UCSD-AML1 (cell line): ENCODE measurements at regions not wholly inside any gene's neighbourhood (a gene's known extent, or its start where the extent isn't known, plus 50 kb on each side); places are given as distances from the start of the nearest gene placed in this dataset.

Source experiments
- DNase-seq: peaks from one replicate; lab custom pipeline; 2025; ENCODE audit not compliant: unreplicated experiment; lab: John Stamatoyannopoulos, UW

DNA sequence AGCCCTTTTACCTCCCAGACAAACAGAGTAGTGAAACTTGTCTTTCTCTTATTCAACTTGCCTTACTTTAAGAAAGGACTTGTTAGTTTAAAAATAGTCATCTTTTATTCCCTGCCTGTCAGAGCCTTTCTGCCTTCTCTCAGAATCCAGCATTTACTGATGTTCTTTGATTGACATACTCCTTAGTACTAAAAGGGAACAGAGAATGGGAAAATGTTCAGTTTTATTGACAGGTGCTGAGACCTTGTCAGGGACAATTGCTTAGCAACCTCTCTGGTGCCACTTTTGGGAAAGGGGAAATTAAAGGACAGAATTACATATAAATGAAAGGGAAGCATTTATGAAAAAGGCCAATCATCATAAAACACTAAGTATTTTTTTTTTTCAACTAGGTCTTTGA, 378.3 kb downstream of the PDCD6IP start:
- no peak for DNase-seq

DNA sequence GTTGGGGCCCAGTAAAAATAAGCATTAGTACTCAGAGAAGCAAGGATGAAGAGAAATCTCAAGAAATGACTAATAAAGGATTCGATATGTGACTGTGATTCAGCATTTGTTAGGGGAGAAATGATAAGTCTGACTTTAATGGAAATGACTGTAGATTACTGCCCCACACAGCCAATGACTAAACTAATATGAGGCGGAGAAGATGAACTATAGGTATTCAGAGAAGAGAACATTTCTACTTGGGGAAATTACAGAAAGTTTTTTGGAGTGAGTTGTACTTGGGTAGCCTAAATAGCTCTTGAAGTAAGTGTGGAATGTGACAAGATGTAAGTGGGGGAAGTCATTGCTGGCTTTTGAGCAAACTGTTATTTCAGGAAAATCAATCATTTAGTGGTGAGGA, 380.0 kb downstream of the PDCD6IP start:
- no peak for DNase-seq

DNA sequence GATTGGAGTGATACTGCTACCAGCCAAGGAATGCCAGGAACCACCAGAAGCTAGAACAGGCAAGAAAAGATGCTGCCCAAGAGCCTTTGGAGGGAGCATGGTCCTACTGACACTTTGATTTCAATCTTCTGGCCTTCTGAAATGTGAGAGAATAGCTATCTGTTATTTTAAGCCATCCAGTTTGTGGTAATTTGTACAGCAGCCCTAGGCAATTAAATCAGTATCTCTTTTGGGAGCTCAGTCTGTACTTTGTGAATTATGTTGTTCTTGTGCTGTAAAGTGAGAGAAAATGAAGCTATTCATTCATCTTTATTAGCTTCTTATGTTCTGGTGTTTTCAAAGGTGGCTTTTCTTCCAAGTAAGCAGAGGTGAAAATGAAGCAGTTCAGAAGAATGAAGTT, 381.3 kb downstream of the PDCD6IP start:
- no peak for DNase-seq

DNA sequence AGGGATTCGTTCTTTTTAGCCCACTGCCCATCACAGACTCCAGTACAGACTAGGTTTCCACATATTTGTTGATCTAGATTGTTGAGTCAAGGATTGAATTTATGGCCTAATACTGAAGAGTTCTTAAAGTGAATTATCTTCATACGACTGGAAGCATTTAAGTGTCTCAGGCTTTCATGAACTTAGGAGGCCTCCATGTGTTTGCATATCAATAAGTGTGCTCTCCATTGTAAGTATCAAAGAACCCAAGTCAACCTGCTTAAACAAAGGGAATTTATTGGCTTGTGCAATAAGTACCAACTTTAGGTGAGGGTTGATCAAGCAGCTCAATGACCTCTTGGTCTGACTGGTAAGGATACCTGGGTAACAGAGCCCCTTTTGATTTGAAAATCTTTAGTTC, 382.1 kb downstream of the PDCD6IP start:
- DNase-seq, result no peak

DNA sequence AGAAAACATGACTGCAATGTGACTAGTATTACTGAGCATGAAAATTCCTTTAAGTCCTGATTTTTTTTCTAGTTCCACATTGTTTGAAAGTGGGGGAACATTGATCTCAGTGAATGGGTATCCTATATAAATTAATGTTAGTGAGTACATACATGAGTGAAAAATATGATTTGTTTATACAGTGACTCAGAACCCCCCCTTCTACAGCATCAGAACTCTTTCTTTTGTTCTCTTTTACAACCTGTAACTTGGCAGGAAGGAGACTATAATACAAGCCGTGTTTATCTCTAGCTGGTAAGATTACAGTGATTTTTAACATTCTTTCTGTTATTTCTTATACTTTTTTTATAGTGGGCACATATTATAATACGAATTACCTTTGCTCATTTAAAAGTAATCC, 384.7 kb downstream of the PDCD6IP start:
- DNase-seq, result no peak

DNA sequence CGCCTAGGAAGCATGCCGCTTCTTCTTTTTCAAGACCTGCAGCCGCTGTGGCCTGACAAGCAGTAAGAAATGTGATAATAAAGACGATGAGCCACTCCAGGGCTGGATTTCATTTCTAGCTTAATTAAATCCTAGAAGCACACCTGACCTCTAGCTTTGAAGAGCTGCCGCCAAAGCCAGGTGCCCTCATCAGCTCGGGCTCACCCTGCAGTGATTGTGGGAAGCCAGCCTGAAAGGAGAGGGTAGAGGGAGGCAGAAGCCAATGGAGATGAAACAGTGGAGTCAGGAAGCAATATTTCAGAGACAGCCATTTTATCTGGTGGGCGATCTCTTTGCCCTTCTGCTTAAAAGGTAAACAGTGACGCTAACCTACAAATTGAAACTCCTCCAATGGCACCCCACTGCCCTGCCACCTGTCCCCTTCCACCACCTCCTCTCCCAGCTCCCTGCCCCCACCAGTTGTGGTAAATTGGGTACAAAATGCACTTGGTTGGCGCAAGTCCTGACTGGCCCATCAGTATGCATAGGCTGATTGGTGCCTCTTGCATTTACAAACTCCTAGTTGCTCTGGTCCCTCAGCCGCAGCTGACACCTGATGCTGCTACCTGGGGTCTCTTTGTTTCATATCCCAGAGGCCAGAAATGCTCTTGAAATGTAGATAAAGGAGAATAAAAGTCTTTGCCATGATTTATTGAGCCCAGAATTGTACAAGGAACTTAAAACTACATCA, 385.3 kb downstream of the PDCD6IP start:
- no peak for DNase-seq

DNA sequence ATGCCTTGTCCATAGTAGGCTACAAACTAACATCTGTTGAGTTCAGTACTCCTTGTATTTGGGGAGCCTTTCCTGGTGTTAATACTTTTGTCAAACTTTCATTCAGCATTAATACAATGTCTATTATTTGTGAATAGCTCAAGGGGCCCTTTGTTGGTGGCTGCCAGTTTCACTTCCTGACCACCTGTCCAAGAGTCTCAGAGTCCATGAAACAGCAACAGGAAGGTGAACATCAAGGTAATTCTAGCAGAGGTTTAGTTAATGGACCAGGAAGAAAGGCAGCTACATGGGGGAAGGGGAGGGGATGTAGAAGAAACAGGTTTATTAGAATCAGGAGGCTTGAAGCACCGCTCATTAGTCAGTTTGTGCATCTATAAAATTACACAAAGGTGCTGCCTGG, 386.9 kb downstream of the PDCD6IP start:
- no peak for DNase-seq

DNA sequence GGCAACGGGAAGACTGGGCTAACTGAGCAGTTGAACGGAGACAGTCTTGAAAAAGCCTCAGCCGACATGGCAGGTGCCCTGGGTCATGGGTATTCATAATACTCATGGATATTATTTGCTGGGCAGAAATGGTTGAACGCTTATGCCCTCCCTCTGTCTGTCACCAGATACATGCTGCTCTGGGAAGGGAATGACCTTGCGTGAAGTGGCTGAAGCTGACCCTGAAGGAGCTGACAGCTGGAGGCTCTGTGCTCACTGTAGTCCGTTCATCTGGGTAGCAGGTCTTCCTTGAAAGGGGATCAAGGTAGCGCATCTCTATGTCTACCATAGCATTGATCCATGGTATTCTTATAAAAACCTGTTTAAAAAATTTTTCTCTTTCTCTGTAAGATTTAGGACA, 390.7 kb downstream of the PDCD6IP start:
- DNase-seq, result no peak

DNA sequence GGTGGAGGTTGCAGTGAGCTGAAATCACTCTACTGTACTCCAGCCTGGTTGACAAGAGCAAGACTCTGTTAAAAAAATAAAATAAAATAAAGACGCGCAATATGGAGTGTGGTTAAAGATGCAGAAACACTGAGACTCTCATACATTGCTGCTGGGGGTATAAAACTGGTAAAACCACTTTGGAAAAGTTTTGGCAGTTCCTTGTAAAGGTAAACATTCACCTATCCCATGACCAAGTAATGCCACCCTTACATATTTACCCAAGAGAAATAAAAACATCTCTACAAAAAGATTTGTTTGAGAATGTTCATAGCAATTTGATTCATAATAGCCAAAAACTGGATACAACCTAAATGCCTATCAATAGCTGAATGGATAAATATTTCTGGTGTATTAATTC, 398.5 kb downstream of the PDCD6IP start:
- DNase-seq, result no peak

DNA sequence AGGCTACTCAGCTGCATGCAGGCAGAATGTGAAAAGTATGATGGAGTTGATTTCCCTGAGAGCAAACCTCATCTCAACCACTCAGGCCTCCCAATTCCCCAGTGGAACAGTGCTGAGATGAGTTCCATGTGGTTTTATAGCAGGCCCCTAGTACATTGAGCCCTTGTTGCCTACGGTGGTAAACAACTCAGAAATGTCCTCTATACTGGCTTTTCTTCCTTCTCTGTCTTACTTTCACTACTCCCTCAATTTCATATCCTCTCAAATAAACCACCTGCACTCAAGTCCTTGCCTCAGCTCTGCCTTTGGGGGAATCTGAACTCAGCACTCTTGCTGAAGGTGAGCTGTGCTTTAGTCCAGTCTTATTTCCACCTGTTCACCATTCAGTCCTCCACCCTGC, 399.9 kb downstream of the PDCD6IP start:
- DNase-seq, result no peak

DNA sequence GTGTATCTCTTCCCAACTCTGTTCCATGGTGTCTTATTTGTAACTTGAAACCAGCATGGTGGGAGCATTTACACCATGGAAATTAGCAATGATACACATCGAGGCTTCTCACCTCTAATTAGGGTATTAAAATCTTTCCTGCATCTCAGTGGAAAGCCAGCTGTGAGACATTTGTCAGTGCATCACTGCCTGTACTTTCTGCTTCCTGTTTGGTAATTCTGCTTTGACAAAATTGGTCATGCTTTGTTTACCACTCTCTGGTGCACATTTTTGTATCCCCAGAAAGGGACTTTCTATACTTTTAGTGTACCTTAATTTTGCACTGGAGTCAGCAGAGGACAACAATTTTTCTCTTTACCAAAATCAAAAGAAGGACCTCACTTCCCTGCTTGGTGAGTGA, 402.1 kb downstream of the PDCD6IP start:
- DNase-seq, result no peak

DNA sequence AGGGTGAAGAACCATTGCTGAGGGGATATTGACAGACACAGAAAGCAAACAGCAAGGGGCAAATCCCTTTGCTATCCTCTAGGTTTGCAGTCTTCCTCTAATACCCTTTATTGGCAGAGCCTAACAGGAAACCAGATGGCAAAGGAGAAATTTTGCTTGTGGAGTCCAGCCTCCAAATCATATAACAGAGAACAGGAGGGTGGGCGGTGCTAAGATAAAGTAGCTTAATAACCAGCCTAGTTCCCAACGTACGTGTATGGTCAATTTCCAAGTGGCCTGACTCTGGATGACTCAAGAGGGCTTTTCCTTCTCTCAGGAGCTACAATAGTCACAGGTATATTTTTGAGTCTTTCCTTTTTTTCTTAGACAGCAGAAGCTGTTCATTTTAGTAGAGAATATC, 404.5 kb downstream of the PDCD6IP start:
- no peak for DNase-seq

DNA sequence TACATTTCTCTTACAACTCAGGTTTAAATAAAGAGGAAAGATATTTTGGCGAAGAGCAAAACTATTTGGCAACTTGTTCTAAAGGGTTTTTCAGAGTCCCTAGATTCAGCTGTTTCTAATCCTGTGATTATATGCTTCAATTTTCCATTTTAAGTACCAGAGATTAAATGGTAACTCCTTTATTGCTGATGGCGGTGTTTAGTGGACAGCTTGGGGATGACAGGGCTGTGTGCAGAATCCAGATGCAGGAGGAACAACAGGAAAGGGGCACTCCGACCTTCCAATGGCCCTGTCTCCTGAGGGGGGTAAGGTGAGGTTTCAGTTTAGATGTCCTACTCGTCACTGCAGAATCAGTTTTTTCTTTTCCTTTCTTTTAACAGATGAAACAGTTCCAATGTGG, 405.0 kb downstream of the PDCD6IP start:
- no peak for DNase-seq

DNA sequence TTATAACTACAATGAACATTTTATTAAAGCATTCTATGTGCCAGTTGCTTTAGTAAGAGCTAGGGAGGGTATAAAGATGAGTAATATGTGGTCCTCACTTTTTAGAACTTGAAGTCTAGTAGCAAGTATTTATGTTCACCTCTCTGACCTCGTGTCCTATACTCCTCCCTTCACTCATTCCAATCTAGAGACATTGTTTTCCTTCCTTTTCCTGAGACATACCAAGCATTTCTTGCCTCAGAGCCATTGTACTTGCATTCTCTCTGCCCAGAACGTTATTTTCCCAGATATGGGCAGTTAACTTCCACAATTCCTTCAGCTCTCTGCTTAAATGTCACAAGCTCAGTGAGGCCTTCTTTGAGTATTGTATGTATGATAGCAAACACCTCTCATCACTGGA, 408.6 kb downstream of the PDCD6IP start:
- DNase-seq, result no peak

DNA sequence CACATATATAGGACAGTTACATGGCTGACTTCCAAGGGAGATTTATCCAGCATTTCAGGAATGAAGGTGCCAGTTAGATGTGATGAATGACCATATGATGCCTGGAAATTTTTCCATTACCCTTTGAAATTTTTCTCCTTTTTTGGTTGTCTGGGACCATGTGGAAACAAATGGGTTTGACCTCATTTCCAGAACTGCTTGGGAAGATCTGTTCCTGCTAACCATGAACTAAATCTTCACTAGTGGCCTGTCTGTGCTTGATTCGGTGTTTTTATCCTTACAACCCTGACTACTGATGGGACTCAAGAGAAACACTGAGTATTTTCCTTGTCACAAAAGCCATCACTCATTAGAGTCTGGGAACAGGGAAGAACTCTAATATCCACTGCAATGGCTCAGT, 409.4 kb downstream of the PDCD6IP start:
- no peak for DNase-seq

DNA sequence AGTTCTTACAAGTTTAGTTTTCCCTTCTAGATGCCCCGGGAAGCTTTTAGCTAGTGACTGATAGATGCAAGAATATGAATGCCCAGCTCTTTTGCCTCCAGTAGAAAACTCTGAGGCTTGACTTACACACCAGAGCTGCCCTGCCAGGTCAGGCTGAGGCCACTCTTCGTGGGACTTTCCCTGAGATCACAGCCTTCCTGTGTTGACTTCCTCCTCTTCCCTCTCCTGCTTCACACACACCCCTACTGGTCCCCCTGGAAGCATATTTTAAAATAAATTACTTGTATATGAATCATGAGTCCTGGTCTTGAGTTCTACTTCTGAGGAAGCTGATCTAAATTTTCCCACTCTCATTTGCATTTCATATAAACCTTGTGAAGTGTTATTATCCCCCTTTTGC, 413.7 kb downstream of the PDCD6IP start:
- peak; percentile 19 for DNase-seq

DNA sequence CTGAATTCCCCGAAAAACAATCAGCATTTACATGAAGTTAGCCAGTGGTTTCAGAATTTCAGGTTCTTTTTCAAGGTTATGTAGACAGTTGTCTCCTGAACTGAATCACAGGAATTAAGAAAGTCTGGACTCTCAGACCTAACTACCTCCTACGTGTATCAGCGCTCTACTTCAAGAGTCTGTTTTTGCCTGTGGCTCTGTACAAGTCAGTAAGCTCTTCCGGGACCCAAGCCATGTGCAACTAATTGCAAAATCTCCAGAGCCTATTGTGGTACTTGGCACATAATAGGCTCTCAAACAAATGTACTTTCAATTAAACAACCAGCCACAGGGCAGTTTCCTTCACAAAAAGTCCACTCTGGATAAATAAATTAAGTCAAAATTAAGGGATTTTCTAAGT, 414.2 kb downstream of the PDCD6IP start:
- no peak for DNase-seq

DNA sequence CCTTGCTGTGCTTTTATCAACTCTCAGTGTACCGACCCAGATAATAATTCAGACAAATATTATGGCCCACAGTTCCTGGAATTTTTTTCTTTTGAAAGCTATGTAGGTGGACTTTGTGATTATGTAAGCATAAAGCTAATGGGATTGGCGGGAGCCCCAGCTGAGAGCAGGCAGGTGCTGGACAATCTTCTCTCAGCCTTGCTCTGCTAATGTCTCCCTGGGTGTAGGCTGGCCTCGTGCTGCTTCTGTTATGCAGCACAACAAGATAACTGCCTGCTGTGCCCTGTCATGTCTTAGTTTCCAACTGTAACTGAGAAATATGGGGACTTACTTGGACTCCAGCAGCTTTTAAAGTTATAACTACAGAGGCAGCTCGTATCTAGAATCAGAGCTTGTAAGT, 415.0 kb downstream of the PDCD6IP start:
- no peak for DNase-seq

DNA sequence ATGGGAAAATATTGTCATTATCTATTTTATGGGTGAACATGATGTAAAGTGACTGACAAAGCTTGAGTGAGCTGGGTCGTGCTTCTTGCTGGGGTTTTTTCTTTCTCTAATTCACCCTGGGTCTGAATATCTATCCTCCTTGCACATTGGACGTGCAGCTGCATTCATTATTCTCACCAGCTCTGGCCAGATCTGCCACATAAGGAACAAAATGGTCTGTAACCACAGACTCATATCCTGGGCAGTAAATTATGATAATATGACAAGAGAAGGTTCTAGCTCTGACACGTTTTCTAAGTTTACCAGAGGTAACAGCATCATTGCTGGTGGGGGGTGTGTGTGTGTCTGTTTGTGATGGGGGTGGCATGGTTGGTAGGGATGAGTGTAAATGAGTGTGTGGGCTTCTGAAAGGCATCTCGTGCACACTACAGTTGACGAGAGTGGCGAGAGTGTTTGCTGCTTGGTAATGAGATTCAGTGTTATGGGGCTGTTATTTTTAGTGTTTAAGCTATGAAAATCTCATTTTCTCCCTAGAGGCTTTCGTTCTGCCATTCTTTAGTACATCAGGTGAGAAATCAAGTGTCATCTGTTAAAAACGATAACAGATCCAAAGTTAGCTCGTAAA, 418.4 kb downstream of the PDCD6IP start:
- DNase-seq, result no peak

DNA sequence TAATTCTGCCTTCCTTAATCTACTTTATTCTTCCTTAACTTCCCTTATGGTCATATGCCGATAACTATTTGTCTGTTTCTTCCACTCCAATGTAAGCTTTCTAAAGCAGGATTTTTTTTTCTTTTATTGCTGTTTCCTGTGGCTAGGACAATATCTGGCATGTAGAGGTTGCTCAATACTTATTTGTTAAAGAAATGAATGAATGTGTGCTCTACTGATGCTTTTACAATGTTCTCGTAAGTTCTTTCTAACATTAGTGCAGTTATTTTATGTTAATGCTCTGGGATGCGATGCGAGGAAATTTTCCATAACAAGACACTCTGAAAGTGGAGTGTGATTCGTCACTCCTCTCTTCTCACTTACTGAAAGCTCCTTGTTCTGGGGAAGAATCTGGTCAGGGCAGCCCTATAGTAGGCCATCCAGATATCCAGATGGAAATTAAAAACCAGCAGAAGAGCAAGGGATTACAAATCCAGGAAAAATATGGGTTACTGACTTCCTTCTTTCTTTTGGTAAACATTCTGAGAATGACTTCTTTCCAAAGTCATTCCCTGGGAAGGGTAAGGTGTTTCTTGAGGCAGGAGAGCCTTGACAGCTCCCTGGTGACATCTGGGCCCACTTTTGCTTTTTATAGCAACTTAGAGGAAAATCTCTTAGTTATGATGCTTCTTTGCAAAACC, 420.4 kb downstream of the PDCD6IP start:
- DNase-seq, result no peak

DNA sequence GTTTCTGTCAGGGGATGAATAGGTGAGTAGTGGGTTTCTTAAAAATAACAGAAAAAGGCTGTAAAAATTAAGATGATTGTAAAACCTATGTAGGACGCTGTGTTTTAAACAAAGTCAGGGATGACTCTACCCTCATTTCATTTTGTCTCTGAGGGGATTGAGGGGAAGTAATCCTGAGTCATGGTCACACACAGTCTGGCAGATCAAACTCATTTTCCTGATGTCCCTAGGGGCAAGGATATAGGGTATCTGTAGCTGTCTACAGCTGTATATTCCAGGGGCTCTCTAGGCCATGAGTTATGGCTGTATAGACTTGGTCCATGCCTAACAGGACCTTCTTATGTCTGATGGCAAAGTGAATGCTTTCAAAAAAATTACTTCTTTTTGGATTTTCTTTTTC, 421.1 kb downstream of the PDCD6IP start:
- DNase-seq, result no peak

DNA sequence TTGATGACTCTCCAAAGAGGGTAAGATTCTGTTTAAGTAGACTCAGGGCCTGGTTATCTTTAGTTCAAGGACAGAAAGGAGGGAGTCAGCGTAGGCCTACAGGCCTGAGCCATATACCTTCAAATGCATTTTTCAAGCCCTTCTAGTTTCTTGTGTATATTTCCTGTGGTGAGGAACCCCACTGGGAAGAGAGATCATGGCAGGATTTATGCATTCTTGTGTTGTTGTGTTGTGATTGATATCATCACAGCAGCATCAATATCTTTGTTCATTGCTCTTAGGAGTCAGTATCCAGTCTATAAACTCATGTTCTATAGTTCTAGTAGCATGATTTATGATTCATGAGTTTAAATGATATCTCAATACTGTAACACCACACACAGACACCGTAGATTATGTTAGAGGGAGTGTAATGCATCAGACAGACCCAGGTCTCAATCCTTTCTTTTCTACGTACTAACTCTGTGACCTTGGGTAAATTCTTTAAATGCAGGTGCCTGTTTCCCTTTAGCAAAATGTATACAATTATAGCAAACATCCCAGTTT, 427.5 kb downstream of the PDCD6IP start:
- DNase-seq, result no peak
